SK-N-SH (cell line): ENCODE measurements at regions not wholly inside any gene's neighbourhood (a gene's known extent, or its start where the extent isn't known, plus 50 kb on each side); places are given as distances from the start of the nearest gene placed in this dataset.

Experiments
- EP300 ChIP-seq, 2 experiments: IDR thresholded peaks; 2 replicates each; pipeline versions ENCODE4 v1.4.0 to v1.6.1; 2012; ENCODE audit warnings: borderline replicate concordance in 1 of 2, low read depth in 1 of 2, low read length in 1 of 2
- POLR2AphosphoS5 ChIP-seq: IDR thresholded peaks from 2 replicates; pipeline ENCODE4 v1.6.1; 2012; ENCODE audit warnings: low read depth, low read length
- TAF1 ChIP-seq: IDR thresholded peaks from 2 replicates; pipeline ENCODE4 v1.6.1; 2012; ENCODE audit warnings: low read depth, mild to moderate bottlenecking, low read length, moderate library complexity, borderline replicate concordance
- TF ChIP-seq, protein P1 (sequence below): fragments of 200-600 bp; sonication (generic); IDR thresholded peaks from 2 replicates; pipeline ENCODE4 v1.6.1; 2017; ENCODE audit warnings: antibody characterized with exemption, mild to moderate bottlenecking, moderate library complexity

GRCh38 chr20:40343390-40343789 lies 345.6 kb downstream of the MAFB start:
- TF ChIP-seq, protein P1, sequence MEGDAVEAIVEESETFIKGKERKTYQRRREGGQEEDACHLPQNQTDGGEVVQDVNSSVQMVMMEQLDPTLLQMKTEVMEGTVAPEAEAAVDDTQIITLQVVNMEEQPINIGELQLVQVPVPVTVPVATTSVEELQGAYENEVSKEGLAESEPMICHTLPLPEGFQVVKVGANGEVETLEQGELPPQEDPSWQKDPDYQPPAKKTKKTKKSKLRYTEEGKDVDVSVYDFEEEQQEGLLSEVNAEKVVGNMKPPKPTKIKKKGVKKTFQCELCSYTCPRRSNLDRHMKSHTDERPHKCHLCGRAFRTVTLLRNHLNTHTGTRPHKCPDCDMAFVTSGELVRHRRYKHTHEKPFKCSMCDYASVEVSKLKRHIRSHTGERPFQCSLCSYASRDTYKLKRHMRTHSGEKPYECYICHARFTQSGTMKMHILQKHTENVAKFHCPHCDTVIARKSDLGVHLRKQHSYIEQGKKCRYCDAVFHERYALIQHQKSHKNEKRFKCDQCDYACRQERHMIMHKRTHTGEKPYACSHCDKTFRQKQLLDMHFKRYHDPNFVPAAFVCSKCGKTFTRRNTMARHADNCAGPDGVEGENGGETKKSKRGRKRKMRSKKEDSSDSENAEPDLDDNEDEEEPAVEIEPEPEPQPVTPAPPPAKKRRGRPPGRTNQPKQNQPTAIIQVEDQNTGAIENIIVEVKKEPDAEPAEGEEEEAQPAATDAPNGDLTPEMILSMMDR = no peak
- no peak for TF ChIP-seq EP300 (IDR thresholded peaks at IDR 0.05; ENCODE audit: borderline replicate concordance in 1 of 2, low read depth in 1 of 2, low read length in 1 of 2)
- no peak for TF ChIP-seq TAF1
- no peak for TF ChIP-seq POLR2AphosphoS5
